ENCODE measurements at regions not wholly inside any gene's neighbourhood (a gene's known extent, or its start where the extent isn't known, plus 50 kb on each side); places are given as distances from the start of the nearest gene placed in this dataset.

DNA sequence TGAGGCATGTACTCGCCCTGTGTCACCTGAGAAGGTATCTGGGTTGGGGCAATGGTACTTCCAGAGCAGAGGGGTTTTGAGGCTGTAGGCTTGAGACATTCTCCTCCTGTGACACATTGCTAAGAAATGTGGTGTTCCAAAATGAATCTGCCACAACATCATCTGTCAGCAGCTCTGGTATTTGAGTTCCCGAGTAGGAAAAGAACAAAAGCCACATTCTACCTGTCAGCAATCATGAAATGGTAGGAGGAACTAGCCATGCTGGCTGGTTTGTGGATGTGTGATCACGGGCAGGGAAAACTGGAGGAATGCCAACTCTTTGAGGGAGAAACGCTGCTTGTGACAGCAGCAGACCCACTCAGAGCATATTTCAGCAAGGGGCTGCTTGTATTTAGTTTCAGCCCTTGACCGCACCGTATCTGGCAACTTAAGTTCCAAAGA is 579.4 kb upstream of the TBL1XR1 start:
- TF ChIP-seq, protein P1, sequence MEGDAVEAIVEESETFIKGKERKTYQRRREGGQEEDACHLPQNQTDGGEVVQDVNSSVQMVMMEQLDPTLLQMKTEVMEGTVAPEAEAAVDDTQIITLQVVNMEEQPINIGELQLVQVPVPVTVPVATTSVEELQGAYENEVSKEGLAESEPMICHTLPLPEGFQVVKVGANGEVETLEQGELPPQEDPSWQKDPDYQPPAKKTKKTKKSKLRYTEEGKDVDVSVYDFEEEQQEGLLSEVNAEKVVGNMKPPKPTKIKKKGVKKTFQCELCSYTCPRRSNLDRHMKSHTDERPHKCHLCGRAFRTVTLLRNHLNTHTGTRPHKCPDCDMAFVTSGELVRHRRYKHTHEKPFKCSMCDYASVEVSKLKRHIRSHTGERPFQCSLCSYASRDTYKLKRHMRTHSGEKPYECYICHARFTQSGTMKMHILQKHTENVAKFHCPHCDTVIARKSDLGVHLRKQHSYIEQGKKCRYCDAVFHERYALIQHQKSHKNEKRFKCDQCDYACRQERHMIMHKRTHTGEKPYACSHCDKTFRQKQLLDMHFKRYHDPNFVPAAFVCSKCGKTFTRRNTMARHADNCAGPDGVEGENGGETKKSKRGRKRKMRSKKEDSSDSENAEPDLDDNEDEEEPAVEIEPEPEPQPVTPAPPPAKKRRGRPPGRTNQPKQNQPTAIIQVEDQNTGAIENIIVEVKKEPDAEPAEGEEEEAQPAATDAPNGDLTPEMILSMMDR (IDR thresholded peaks at IDR 0.05; ENCODE audit: low read depth, low read length, poor library complexity, severe bottlenecking) = no peak
- TF ChIP-seq EZH2phosphoT487 (IDR thresholded peaks at IDR 0.05; ENCODE audit: borderline replicate concordance, low read length) = no peak
- Histone ChIP-seq H3K36me3 (ENCODE audit: control insufficient read depth, low read length) (no peaks in the 10 kb centered on the region), H3K4me2 (ENCODE audit: low read length) (no peak overlapping the region), H3K4me1 (ENCODE audit: control insufficient read depth, low read length) (peaks cover 30% of the 10 kb centered on the region), H3K79me2 (ENCODE audit: control insufficient read depth, low read length) (no peaks in the 10 kb centered on the region), H4K20me1 (ENCODE audit: control insufficient read depth, insufficient read depth, low read depth, low read length) (no peaks in the 10 kb centered on the region), H3K9me3 (ENCODE audit: control insufficient read depth, insufficient read depth, low read length) (no peaks in the 10 kb centered on the region), H3K27me3 (ENCODE audit: control insufficient read depth, low read length) (no peaks in the 10 kb centered on the region), H3F3A (ENCODE audit: control insufficient read depth, insufficient read depth) (no peaks in the 10 kb centered on the region), H3K27ac (ENCODE audit: low read depth, low read length) (no peak overlapping the region), H3K9me2 (replicated peaks; ENCODE audit: control insufficient read depth, low read length) (no peaks in the 10 kb centered on the region), H3K4me3 (ENCODE audit: low read length) (no peak overlapping the region)

DNA sequence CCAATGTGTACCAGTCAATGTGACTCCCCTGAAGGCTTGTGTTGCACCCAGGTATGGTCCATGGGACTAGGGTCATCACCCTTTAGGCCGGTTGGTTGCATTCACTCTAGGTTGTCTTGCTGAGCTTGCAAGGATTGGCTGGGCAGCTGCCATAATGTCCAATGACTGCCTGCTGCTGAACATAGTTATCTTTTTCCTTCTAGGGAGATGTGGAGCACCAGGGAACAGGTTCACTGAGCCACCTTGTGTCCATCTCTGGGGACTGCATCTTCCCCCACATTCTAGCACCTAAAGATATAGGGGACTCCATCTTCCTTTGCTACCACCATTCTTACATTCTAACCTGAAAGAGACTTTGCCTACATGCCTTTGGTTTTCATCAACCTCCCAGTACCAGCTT is 580.4 kb upstream of the TBL1XR1 start:
- Histone ChIP-seq H3K9me3 (ENCODE audit: control insufficient read depth, insufficient read depth, low read length) (no peaks in the 10 kb centered on the region), H3K79me2 (ENCODE audit: control insufficient read depth, low read length) (no peaks in the 10 kb centered on the region), H3K36me3 (ENCODE audit: control insufficient read depth, low read length) (no peaks in the 10 kb centered on the region), H3K27ac (ENCODE audit: low read depth, low read length) (no peak overlapping the region), H3K27me3 (ENCODE audit: control insufficient read depth, low read length) (no peaks in the 10 kb centered on the region), H3F3A (ENCODE audit: control insufficient read depth, insufficient read depth) (no peaks in the 10 kb centered on the region), H4K20me1 (ENCODE audit: control insufficient read depth, insufficient read depth, low read depth, low read length) (no peaks in the 10 kb centered on the region), H3K4me3 (ENCODE audit: low read length) (no peak overlapping the region), H3K4me2 (ENCODE audit: low read length) (no peak overlapping the region), H3K4me1 (ENCODE audit: control insufficient read depth, low read length) (peaks cover 27% of the 10 kb centered on the region), H3K9me2 (replicated peaks; ENCODE audit: control insufficient read depth, low read length) (no peaks in the 10 kb centered on the region)
- TF ChIP-seq, protein P1 (IDR thresholded peaks at IDR 0.05; ENCODE audit: low read depth, low read length, poor library complexity, severe bottlenecking) = peak; percentile 70
- no peak for TF ChIP-seq EZH2phosphoT487 (IDR thresholded peaks at IDR 0.05; ENCODE audit: borderline replicate concordance, low read length)

DNA sequence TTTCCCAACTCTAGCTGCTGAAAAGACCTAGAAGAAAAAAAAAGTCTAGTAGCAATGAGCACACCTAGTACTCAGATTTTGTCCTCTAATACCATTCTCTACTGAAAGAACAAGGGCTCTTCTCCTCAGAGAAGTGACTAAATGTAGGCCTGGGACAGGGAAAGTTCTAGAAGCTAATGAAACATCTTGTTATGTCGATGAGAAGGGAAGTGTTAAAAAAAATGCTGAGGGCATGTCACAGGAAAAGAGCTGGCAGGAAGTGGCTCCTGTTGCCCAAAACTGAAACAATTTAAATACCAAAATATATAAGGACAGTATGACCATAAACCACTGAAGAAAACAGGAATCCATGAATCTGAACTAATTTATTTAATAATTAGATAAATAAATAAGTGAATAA is 581.4 kb upstream of the TBL1XR1 start:
- H3K27me3 ChIP-seq (ENCODE audit: control insufficient read depth, low read length) = no peaks in the 10 kb centered on the region
- no peaks in the 10 kb centered on the region for H3F3A ChIP-seq (ENCODE audit: control insufficient read depth, insufficient read depth)
- H3K9me2 ChIP-seq (replicated peaks; ENCODE audit: control insufficient read depth, low read length) = no peaks in the 10 kb centered on the region
- 0 out of 2 replicates have a peak overlapping the region, but pooled peaks have one; percentile 29 for H3K4me3 ChIP-seq (ENCODE audit: low read length)
- peak overlapping the region; percentile 50 for H3K4me2 ChIP-seq (ENCODE audit: low read length)
- no peaks in the 10 kb centered on the region for H4K20me1 ChIP-seq (ENCODE audit: control insufficient read depth, insufficient read depth, low read depth, low read length)
- H3K79me2 ChIP-seq (ENCODE audit: control insufficient read depth, low read length) = no peaks in the 10 kb centered on the region
- H3K36me3 ChIP-seq (ENCODE audit: control insufficient read depth, low read length) = no peaks in the 10 kb centered on the region
- peaks cover 17% of the 10 kb centered on the region for H3K4me1 ChIP-seq (ENCODE audit: control insufficient read depth, low read length)
- no peaks in the 10 kb centered on the region for H3K9me3 ChIP-seq (ENCODE audit: control insufficient read depth, insufficient read depth, low read length)
- TF ChIP-seq, protein P1 (IDR thresholded peaks at IDR 0.05; ENCODE audit: low read depth, low read length, poor library complexity, severe bottlenecking) = no peak
- TF ChIP-seq EZH2phosphoT487 (IDR thresholded peaks at IDR 0.05; ENCODE audit: borderline replicate concordance, low read length) = no peak
- no peak overlapping the region for H3K27ac ChIP-seq (ENCODE audit: low read depth, low read length)
